NCI-H2107 (cell line): ENCODE measurements at regions not wholly inside any gene's neighbourhood (a gene's known extent, or its start where the extent isn't known, plus 50 kb on each side); places are given as distances from the start of the nearest gene placed in this dataset.

Source experiments
- DNase-seq: peaks from one replicate; lab custom pipeline; 2025; lab: John Stamatoyannopoulos, UW

GRCh38 chr1:212525479-212526110, 83.0 kb upstream of the ATF3 start:
- no peak for DNase-seq

GRCh38 chr1:212526111-212526491, 82.5 kb upstream of the ATF3 start:
- no peak for DNase-seq

GRCh38 chr1:212528501-212528900, 80.1 kb upstream of the ATF3 start:
- DNase-seq = no peak

GRCh38 chr1:212529211-212529741, 79.3 kb upstream of the ATF3 start:
- DNase-seq = no peak

- no peak for DNase-seq
Measured at GRCh38 chr1:212531267-212531666, 77.3 kb upstream of the ATF3 start.

GRCh38 chr1:212531796-212532195, 76.8 kb upstream of the ATF3 start:
- no peak for DNase-seq

- no peak for DNase-seq
Measured at GRCh38 chr1:212532469-212533147, 76.0 kb upstream of the ATF3 start.

GRCh38 chr1:212533148-212533517, 75.4 kb upstream of the ATF3 start:
- no peak for DNase-seq

- no peak for DNase-seq
Measured at GRCh38 chr1:212536586-212536985, 72.0 kb upstream of the ATF3 start.

GRCh38 chr1:212537610-212538009, 71.0 kb upstream of the ATF3 start:
- DNase-seq = no peak

GRCh38 chr1:212539737-212540430, 68.7 kb upstream of the ATF3 start:
- DNase-seq = no peak

GRCh38 chr1:212542761-212543187, 65.8 kb upstream of the ATF3 start:
- no peak for DNase-seq

GRCh38 chr1:212544110-212544509, 64.5 kb upstream of the ATF3 start:
- no peak for DNase-seq

GRCh38 chr1:212545941-212546635, 62.5 kb upstream of the ATF3 start:
- no peak for DNase-seq

- DNase-seq = no peak
Measured at GRCh38 chr1:212549503-212550017, 59.0 kb upstream of the ATF3 start.

- DNase-seq = no peak
Measured at GRCh38 chr1:212551929-212552328, 56.6 kb upstream of the ATF3 start.

- DNase-seq = no peak
Measured at GRCh38 chr1:212553676-212554075, 54.9 kb upstream of the ATF3 start.

- no peak for DNase-seq
Measured at GRCh38 chr1:212554401-212554800, 54.2 kb upstream of the ATF3 start.

GRCh38 chr1:212555426-212555825, 53.1 kb upstream of the ATF3 start:
- no peak for DNase-seq

- DNase-seq = no peak
Measured at GRCh38 chr1:212556822-212557549, 51.6 kb upstream of the ATF3 start.
